HG03175 (cell line): ENCODE measurements at regions not wholly inside any gene's neighbourhood (a gene's known extent, or its start where the extent isn't known, plus 50 kb on each side); places are given as distances from the start of the nearest gene placed in this dataset.
"Not testable (repeated sequence)": the region's sequence is repeated elsewhere in the genome, so short reads cannot be mapped to it uniquely, and the experiment has no call there.

Source experiments
- ATAC-seq: cut with Tn5 transposase; IDR thresholded peaks from one replicate; pipeline ENCODE4 v1.9.1; 2021; ENCODE audit warnings: mild to moderate bottlenecking, moderate library complexity; ENCODE audit not compliant: unreplicated experiment

GRCh38 chr12:131557078-131557709 is 153.7 kb upstream of the SFSWAP start:
- ATAC-seq, result no peak

GRCh38 chr12:131559517-131560516 is 151.1 kb upstream of the SFSWAP start:
- ATAC-seq, result peak; percentile 46

GRCh38 chr12:131561051-131561450 is 149.8 kb upstream of the SFSWAP start:
- ATAC-seq, result no peak

- ATAC-seq, result no peak
Measured at GRCh38 chr12:131561891-131562684, 148.8 kb upstream of the SFSWAP start.

- ATAC-seq, result not testable (repeated sequence)
Measured at GRCh38 chr12:131564138-131564727, 146.7 kb upstream of the SFSWAP start.

- no peak for ATAC-seq
Measured at GRCh38 chr12:131564845-131565244, 146.0 kb upstream of the SFSWAP start.

- ATAC-seq, result no peak
Measured at GRCh38 chr12:131565267-131566015, 145.4 kb upstream of the SFSWAP start.

- ATAC-seq, result no peak
Measured at GRCh38 chr12:131568336-131568735, 142.6 kb upstream of the SFSWAP start.

GRCh38 chr12:131570596-131570995 is 140.3 kb upstream of the SFSWAP start:
- ATAC-seq, result no peak

- ATAC-seq, result no peak
Measured at GRCh38 chr12:131571827-131572226, 139.1 kb upstream of the SFSWAP start.

- no peak for ATAC-seq
Measured at GRCh38 chr12:131572626-131573025, 138.3 kb upstream of the SFSWAP start.

GRCh38 chr12:131573631-131574394 is 137.1 kb upstream of the SFSWAP start:
- no peak for ATAC-seq

- ATAC-seq, result no peak
Measured at GRCh38 chr12:131574395-131574771, 136.5 kb upstream of the SFSWAP start.

- no peak for ATAC-seq
Measured at GRCh38 chr12:131575371-131575770, 135.5 kb upstream of the SFSWAP start.

GRCh38 chr12:131576734-131577133 is 134.2 kb upstream of the SFSWAP start:
- ATAC-seq, result not testable (repeated sequence)

- no peak for ATAC-seq
Measured at GRCh38 chr12:131577766-131578165, 133.1 kb upstream of the SFSWAP start.

GRCh38 chr12:131578828-131579470 is 131.9 kb upstream of the SFSWAP start:
- no peak for ATAC-seq

GRCh38 chr12:131583090-131583712 is 127.7 kb upstream of the SFSWAP start:
- ATAC-seq, result no peak
